DMS114 treated with DMSO at 0.1 percent for 48 hours (cell line): ENCODE measurements at regions not wholly inside any gene's neighbourhood (a gene's known extent, or its start where the extent isn't known, plus 50 kb on each side); places are given as distances from the start of the nearest gene placed in this dataset.

Source experiments
- DNase-seq: peaks from one replicate; lab custom pipeline; 2025; ENCODE audit not compliant: unreplicated experiment; lab: John Stamatoyannopoulos, UW

DNA sequence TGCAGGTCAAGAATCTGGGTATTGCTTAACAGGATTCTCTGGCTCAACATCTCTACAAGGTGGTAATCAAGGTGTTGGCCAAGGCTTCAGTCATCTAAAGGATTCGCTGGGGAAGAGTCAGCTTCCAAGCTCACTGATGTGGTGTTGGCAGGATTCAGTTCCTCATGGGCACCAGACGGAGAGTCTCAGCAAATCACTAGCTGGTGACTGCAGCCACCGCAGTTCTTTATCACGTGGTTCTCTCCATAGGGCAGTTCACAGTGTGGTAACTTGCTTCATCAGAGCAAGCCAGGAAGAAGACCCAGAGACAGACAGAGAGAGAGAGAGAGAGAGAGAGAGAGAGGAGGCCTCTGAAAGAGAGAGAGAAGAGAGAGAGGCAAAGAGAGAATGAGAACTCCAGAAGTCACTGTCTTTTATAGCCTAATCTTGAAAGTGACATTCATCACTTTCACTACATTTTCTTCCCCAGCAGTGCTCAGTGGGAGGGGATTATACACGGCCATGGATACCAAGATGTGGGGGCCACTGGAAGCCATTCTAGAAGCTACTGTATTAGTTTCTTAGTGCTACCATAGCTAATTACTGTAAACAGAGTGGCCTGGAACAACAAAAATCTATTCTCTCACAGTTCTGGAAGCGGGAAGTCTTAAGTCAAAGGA lies 109.2 kb upstream of the SMIM23 start:
- no peak for DNase-seq

- no peak for DNase-seq
Observed at GRCh38 chr5:171678646-171679045, 107.0 kb upstream of the SMIM23 start.

DNA sequence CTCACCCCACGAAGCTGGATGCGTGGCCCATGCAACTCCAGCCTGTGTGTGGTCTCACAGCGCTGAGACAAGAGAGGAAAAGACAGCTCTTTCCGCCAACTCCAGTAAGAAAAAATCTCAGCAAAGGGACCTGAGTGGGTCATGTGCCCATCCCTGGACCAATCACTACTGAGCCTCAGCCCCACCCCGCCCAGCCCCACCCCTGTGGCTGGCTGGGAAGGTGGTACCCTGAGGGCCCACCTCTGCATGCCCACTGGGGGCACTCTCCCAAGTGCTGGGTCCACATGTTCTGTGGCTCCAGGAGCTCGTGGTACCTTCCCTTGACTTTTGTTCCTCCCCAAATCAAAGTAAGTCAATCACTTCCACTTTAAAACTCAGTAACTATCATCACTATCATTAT lies 105.1 kb upstream of the SMIM23 start:
- no peak for DNase-seq

DNA sequence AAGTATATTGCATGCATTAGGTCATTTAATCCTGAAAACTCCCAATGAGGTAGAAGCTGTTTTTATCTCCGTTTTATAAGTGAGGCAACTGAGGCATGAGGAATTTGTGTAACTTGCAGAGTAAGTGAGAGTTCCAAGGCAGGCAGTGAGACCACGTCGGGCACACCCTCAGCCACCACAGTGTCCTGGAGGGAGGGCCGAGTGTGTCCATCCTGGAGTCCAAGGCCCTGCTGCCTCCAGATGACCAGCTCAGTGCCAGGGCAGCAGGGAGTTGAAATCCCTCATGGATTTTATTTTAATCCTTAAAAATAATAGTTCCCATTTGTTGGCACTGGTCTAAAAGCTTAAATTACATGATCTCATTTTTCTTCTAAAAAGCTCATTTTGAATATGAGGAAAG lies 104.6 kb upstream of the SMIM23 start:
- no peak for DNase-seq

DNA sequence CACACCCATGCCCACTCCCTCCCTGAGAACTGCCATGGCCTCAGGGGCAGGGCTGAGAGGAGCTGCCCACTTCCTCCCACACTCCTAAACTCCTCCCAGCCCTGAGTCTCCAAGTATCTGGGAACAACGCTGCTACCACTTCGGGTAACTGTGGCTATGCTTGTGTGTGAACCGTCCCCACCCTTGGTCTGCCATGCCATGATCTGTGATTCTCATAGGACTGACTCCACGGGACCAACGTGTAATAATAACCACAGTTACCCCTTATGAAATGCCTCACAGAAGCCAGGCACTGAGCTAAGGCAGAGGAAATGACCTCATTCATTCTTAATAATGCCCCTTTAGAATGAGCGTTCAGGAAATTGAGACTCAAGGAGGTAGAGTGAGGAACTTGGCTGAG lies 103.9 kb upstream of the SMIM23 start:
- no peak for DNase-seq

DNA sequence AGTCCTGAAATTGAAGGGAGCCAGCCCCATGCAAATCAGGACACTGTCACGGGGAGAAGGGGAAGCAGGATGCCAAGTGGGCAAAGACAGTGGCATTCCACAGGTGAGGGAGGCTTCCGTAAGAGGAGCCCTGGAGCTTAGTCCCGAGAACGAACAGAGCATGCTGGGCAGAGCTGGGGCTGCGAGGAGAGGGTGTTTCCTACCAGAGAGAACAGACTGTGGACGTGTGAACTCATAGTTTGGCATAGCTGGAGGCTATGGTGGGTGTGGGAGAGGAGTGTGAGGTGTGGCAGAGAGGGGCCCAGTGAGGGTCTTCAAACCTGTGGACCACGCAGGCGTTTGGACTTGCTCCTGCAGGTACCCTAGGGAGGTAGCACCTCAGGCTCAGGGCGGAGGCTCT lies 102.8 kb upstream of the SMIM23 start:
- no peak for DNase-seq

- no peak for DNase-seq
Observed at GRCh38 chr5:171684169-171684568, 101.4 kb upstream of the SMIM23 start.

GRCh38 chr5:171688696-171689495 lies 96.7 kb upstream of the SMIM23 start:
- DNase-seq, result no peak

- DNase-seq, result no peak
Observed at GRCh38 chr5:171689853-171690417, 95.7 kb upstream of the SMIM23 start.

DNA sequence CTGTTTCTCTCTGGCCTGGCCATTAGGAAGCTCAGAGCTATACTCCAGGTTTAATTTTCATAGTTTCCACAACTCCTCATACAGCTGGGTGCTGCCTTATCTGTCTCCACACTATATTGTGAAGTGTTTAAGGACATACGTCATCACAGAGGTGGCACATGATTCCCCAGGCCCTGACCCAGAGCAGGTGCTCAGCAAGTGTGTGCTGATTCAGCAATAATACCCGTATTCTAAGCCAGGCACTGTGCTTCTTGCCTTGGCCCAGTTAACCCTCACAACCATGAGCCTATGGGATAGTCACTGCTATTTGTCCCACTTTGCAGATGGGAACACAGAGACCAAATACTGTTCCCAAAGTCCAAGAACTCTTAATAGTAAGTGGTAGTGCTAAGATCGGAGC lies 93.5 kb upstream of the SMIM23 start:
- DNase-seq, result no peak

- no peak for DNase-seq
Observed at GRCh38 chr5:171692936-171693335, 92.7 kb upstream of the SMIM23 start.

DNA sequence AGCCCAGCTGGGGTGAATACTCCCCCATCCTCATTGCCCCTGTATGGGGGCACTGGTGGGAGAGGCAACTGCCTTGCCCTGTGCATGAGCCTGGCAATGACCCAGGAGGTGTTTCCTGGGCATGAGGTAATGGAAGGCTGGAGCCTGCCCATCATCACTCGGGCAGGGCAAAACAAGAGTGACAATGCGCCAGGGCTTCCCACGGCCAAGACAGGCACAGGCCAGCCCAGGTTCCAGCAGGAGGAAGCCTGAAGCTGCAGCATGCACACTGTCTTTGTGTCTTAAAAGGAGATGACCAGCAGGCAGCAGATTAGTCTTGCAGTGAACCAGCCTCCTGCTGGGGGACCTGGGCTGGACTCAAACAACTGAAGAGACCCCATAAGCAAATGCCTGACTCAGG lies 92.2 kb upstream of the SMIM23 start:
- no peak for DNase-seq

DNA sequence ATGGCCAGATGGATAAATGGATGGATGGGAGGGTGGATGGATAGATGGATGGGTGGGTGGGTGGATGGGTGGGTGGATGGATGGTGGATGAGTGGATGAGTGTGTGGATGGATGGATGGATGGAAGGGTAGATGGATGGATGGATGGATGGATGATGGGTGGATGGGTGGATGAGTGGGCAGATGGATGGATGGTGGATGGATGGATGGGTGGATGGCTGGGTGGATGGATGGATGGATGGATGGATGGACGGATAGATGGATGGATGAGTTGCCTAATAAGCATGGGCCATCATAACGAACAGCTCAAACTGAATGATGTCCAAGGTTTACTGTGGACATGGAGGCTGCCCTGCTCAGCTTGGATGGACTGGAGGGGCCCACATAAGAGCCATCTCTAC lies 89.8 kb upstream of the SMIM23 start:
- no peak for DNase-seq

- DNase-seq, result no peak
Observed at GRCh38 chr5:171697221-171698102, 88.2 kb upstream of the SMIM23 start.

DNA sequence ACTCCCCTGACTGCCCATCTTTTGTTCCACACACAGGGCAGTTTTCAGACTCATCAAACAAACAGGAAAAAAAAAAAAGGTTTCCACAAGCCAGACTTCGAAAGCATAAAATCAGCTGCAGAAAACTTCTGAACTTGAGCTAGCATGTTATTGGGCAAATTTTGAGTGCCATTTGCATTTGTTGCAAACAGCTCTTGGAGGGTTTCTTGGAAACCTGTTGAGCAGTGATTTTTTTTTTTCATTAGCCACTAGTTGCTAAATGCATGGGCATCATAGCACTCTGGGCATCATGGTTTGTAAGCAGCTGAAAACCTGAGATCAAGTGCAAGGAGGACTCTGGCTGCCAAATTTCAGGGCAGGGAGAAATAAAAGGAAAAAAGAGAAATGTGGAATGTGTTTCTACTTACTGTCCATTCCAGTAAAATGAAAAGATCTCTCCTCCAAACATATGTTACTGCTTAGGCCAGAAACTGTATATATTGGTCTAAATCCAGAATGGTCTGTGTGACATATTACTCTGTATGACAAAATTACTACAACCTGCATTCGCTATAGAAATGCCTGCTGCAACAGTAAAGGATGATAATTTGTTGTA lies 85.2 kb upstream of the SMIM23 start:
- DNase-seq, result no peak

DNA sequence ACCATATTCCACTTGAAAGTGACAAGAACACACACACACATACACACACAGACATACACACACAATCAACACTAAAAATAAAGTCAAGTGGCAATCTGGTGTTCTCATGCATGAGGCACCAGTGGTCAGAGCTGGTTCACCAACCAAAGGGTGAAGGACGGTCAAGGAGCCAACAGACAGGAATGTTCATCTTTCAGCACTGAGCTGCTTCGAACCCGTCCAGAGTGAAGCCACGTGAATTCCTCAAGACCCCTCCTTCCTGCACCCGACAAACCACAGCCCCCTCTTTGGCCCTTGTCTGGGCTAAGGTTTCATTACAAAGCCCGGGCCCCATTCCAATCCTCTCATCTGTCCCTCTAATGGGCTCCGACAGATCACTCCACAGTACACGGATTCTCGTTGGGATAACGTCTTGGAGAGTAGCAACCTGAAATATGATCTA lies 84.5 kb upstream of the SMIM23 start:
- no peak for DNase-seq

- DNase-seq, result no peak
Observed at GRCh38 chr5:171702135-171702770, 83.4 kb upstream of the SMIM23 start.

GRCh38 chr5:171703146-171703545 lies 82.5 kb upstream of the SMIM23 start:
- DNase-seq, result no peak

GRCh38 chr5:171705036-171705435 lies 80.6 kb upstream of the SMIM23 start:
- no peak for DNase-seq

DNA sequence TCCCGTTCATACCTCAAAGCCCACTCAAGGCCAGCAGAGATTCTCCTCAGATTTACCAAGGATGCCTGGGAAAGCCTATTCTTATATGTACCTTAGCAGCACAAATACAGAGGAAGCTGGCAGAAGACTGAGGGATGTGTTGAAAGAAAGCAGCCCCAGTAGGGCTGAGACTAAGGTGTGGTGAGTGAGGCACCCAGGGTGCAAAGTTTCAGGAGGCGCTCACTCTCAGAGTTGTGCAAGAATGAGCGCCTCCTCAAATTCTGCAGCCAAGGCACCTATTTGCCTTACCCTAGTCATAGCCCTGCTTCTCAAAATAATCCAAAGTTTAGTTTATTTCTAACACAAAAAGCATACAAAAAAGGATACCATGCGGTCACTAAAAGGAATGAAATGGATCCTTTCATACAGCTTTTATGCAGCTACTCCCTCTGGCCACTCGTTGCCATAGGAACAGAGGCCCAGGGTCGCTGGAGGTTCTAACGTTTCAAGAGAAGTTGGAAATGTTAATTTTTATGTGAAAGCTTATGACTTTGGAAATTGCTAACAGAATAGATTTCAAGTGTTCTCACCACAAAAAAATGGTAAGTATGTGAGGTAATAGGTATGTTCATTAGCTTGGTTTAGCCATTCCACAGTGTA lies 79.7 kb upstream of the SMIM23 start:
- DNase-seq, result no peak
